ENCODE measurements at regions not wholly inside any gene's neighbourhood (a gene's known extent, or its start where the extent isn't known, plus 50 kb on each side); places are given as distances from the start of the nearest gene placed in this dataset.

DNA sequence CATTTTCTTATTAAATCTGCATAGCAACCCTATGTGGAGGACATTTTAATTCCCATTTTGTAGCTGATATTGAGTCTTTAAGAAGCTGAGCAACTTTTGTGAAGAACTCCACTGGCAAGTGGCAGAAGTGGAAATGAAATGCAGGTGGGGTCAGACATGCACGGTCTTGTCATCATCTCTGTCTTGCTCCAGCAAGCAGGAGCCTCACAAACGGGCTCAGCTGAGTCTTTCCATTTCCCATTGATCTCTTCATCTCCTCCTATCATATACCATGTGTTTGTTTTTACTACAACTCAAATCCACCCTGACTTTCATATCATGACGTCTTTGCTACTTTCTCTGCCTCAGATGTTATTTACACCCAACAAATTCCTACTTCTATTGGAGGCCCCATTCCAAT, 97.9 kb upstream of the TENM4 start:
- ChIA-PET CTCF (interaction anchor here (1.1 kb wide), 1 partner anchor 21 kb away, joined by 3 read pairs; no protein-coding TSS in a partner anchor), POLR2A (no interaction called here)
- TF ChIP-seq FOXK2 (IDR thresholded peaks at IDR 0.05) (no peak), ELF4 (IDR thresholded peaks at IDR 0.05) (no peak), TARDBP (IDR thresholded peaks at IDR 0.05) (no peak), LEF1 (IDR thresholded peaks at IDR 0.05; ENCODE audit: borderline replicate concordance) (no peak), HDGF (IDR thresholded peaks at IDR 0.05; ENCODE audit: borderline replicate concordance) (no peak), NFRKB (IDR thresholded peaks at IDR 0.05) (no peak), FOXM1 (IDR thresholded peaks at IDR 0.05; ENCODE audit: borderline replicate concordance) (no peak), ARNT (IDR thresholded peaks at IDR 0.05) (no peak), CTBP1 (IDR thresholded peaks at IDR 0.05; ENCODE audit: borderline replicate concordance) (no peak), BHLHE40 (IDR thresholded peaks at IDR 0.05; ENCODE audit: borderline replicate concordance) (no peak), FOXA1 (IDR thresholded peaks at IDR 0.05) (no peak), ZNF384 (IDR thresholded peaks at IDR 0.05) (no peak), SP1 (IDR thresholded peaks at IDR 0.05) (no peak)
- TF ChIP-seq, protein P1, sequence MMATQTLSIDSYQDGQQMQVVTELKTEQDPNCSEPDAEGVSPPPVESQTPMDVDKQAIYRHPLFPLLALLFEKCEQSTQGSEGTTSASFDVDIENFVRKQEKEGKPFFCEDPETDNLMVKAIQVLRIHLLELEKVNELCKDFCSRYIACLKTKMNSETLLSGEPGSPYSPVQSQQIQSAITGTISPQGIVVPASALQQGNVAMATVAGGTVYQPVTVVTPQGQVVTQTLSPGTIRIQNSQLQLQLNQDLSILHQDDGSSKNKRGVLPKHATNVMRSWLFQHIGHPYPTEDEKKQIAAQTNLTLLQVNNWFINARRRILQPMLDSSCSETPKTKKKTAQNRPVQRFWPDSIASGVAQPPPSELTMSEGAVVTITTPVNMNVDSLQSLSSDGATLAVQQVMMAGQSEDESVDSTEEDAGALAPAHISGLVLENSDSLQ (IDR thresholded peaks at IDR 0.05) = no peak
- DNase-seq (ENCODE audit: extremely low spot score) = no peak

DNA sequence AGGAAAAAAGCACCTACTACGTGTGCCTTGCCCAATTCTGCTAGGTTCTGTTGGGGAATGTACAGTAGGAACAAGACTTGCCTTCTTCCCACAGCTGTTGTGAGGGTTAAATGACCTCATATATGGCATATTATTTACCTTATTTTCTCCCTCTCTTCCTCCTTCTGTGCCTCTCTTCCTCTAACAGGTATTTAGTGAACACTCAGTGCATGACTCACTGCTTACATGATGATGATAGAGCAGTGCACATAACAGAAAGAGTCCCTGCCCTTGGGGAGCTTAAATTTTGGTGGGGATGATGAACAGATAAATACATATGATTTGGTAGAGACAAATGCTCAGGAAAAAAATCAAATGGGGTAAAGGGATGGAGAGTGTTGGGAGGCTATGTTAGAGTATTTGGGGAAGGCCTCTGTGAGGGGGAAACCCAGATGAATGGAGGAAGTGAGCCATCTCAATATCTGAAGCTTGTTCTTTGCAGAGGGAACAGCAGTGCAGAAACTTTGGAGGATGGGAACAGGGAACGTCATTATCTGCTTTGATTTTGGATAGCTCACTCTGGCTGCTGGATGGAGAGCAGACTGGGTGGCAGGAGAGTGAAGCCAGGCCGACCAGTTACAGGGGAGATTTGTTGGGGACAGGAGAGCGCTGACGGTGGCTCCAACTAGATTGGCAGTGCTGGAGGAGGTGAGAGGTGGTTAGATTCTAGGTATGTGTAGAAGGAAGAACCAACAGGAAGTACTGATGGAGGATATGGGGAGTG, 95.5 kb upstream of the TENM4 start:
- CTCF ChIA-PET = no interaction called here
- POLR2A ChIA-PET = no interaction called here
- DNase-seq (ENCODE audit: extremely low spot score) = no peak
- TF ChIP-seq, protein P1 (IDR thresholded peaks at IDR 0.05) = no peak
- no peak for TF ChIP-seq SP1 (IDR thresholded peaks at IDR 0.05)
- no peak for TF ChIP-seq HDGF (IDR thresholded peaks at IDR 0.05; ENCODE audit: borderline replicate concordance)
- no peak for TF ChIP-seq BHLHE40 (IDR thresholded peaks at IDR 0.05; ENCODE audit: borderline replicate concordance)
- TF ChIP-seq ARNT (IDR thresholded peaks at IDR 0.05) = no peak
- no peak for TF ChIP-seq CTBP1 (IDR thresholded peaks at IDR 0.05; ENCODE audit: borderline replicate concordance)
- no peak for TF ChIP-seq SUZ12 (IDR thresholded peaks at IDR 0.05)
- TF ChIP-seq FOXK2 (IDR thresholded peaks at IDR 0.05) = no peak
- TF ChIP-seq ELF4 (IDR thresholded peaks at IDR 0.05) = no peak
- TF ChIP-seq TARDBP (IDR thresholded peaks at IDR 0.05) = no peak
- TF ChIP-seq ZNF384 (IDR thresholded peaks at IDR 0.05) = no peak
- TF ChIP-seq L3MBTL2 (conservative IDR thresholded peaks at IDR 0.05) = no peak
- no peak for TF ChIP-seq FOXA1 (IDR thresholded peaks at IDR 0.05)
- TF ChIP-seq FOXM1 (IDR thresholded peaks at IDR 0.05; ENCODE audit: borderline replicate concordance) = no peak

DNA sequence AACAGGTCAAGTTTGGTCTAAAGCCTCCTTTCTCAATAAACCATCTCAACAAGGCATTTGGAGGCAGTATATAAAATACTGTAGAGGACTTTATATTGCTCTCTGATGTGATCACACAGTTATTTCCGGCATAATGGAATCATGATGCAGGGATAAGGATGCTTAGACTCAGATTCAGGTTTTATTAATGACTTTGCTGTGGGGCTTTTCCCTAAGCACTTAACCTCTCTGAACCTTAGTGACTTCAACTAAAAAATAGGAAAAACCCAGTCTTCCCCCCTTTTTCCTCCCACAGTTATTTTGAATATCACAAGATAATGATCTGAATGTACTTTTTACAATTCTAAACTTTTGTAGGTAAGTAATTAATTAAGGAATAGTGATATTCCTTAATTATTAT, 94.8 kb upstream of the TENM4 start:
- POLR2A ChIA-PET = no interaction called here
- CTCF ChIA-PET = no interaction called here
- no peak for TF ChIP-seq FOXM1 (IDR thresholded peaks at IDR 0.05; ENCODE audit: borderline replicate concordance)
- no peak for TF ChIP-seq HDGF (IDR thresholded peaks at IDR 0.05; ENCODE audit: borderline replicate concordance)
- no peak for TF ChIP-seq FOXA1 (IDR thresholded peaks at IDR 0.05)
- TF ChIP-seq ELF4 (IDR thresholded peaks at IDR 0.05) = no peak
- TF ChIP-seq ZNF384 (IDR thresholded peaks at IDR 0.05) = no peak
- TF ChIP-seq ARNT (IDR thresholded peaks at IDR 0.05) = no peak
- TF ChIP-seq BHLHE40 (IDR thresholded peaks at IDR 0.05; ENCODE audit: borderline replicate concordance) = no peak
- TF ChIP-seq FOXK2 (IDR thresholded peaks at IDR 0.05) = no peak
- TF ChIP-seq NFRKB (IDR thresholded peaks at IDR 0.05) = no peak
- TF ChIP-seq TARDBP (IDR thresholded peaks at IDR 0.05) = no peak
- TF ChIP-seq L3MBTL2 (conservative IDR thresholded peaks at IDR 0.05) = no peak
- TF ChIP-seq, protein P1 (IDR thresholded peaks at IDR 0.05) = no peak
- no peak for TF ChIP-seq SP1 (IDR thresholded peaks at IDR 0.05)
- TF ChIP-seq CTBP1 (IDR thresholded peaks at IDR 0.05; ENCODE audit: borderline replicate concordance) = no peak
- TF ChIP-seq LEF1 (IDR thresholded peaks at IDR 0.05; ENCODE audit: borderline replicate concordance) = no peak
- TF ChIP-seq SUZ12 (IDR thresholded peaks at IDR 0.05) = no peak
- no peak for DNase-seq (ENCODE audit: extremely low spot score)

DNA sequence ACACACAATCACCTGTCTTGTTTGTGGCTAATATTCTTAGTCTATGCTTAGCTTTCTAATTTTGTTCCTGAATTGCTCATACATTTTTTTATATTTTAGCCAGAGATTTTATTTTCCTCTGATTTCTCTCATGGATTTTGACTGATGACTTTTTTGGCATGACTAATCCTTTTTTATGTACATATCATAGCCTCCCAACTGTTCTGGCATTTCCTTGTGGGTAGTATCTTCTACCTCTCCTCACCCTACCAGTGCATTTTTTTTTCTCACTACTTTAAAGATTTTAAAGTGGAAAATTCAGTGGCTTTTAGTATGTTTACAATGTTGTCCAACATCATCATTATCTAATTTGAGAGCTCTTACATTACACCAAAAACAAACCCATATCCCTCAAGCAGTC, 84.4 kb upstream of the TENM4 start:
- ChIA-PET CTCF (interaction anchor here (0.6 kb wide), 1 partner anchor 81 kb away, joined by 3 read pairs; no protein-coding TSS in a partner anchor), POLR2A (no interaction called here)
- no peak for DNase-seq (ENCODE audit: extremely low spot score)
- TF ChIP-seq BHLHE40 (IDR thresholded peaks at IDR 0.05; ENCODE audit: borderline replicate concordance) (no peak), FOXK2 (IDR thresholded peaks at IDR 0.05) (no peak), HDGF (IDR thresholded peaks at IDR 0.05; ENCODE audit: borderline replicate concordance) (no peak), CTBP1 (IDR thresholded peaks at IDR 0.05; ENCODE audit: borderline replicate concordance) (no peak), SP1 (IDR thresholded peaks at IDR 0.05) (no peak), LEF1 (IDR thresholded peaks at IDR 0.05; ENCODE audit: borderline replicate concordance) (no peak), SUZ12 (IDR thresholded peaks at IDR 0.05) (no peak), ELF4 (IDR thresholded peaks at IDR 0.05) (no peak), L3MBTL2 (conservative IDR thresholded peaks at IDR 0.05) (no peak), NFRKB (IDR thresholded peaks at IDR 0.05) (no peak), FOXA1 (IDR thresholded peaks at IDR 0.05) (no peak), ZNF384 (IDR thresholded peaks at IDR 0.05) (no peak), FOXM1 (IDR thresholded peaks at IDR 0.05; ENCODE audit: borderline replicate concordance) (no peak), TARDBP (IDR thresholded peaks at IDR 0.05) (no peak), ARNT (IDR thresholded peaks at IDR 0.05) (no peak)
- TF ChIP-seq, protein P1 (IDR thresholded peaks at IDR 0.05) = no peak

DNA sequence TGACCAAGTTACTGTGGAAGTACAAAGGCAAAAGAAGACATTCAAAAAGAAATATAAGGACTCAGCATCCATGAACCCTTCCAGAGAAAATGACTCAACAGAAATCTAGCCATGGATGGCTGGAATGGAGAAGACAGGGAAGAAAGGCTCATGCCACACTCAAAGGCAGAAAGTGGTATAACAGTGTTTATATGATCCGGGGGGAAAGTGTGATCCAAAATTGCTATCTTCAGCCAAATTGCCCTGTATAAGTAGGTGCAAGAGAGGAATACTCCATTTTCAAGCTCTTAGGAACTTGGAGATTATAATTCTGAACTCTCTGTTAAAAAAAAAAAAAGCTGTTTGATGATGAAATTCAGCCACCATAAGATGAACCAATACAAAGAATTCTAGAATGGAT, 81.8 kb upstream of the TENM4 start:
- ChIA-PET POLR2A (no interaction called here), CTCF (no interaction called here)
- no peak for DNase-seq (ENCODE audit: extremely low spot score)
- TF ChIP-seq FOXA1 (IDR thresholded peaks at IDR 0.05) = no peak
- no peak for TF ChIP-seq ELF4 (IDR thresholded peaks at IDR 0.05)
- TF ChIP-seq TARDBP (IDR thresholded peaks at IDR 0.05) = no peak
- TF ChIP-seq, protein P1 (IDR thresholded peaks at IDR 0.05) = no peak
- no peak for TF ChIP-seq SUZ12 (IDR thresholded peaks at IDR 0.05)
- no peak for TF ChIP-seq HDGF (IDR thresholded peaks at IDR 0.05; ENCODE audit: borderline replicate concordance)
- TF ChIP-seq CTBP1 (IDR thresholded peaks at IDR 0.05; ENCODE audit: borderline replicate concordance) = no peak
- TF ChIP-seq ZNF384 (IDR thresholded peaks at IDR 0.05) = no peak
- TF ChIP-seq FOXK2 (IDR thresholded peaks at IDR 0.05) = no peak
- TF ChIP-seq BHLHE40 (IDR thresholded peaks at IDR 0.05; ENCODE audit: borderline replicate concordance) = no peak
- TF ChIP-seq NFRKB (IDR thresholded peaks at IDR 0.05) = no peak
- TF ChIP-seq FOXM1 (IDR thresholded peaks at IDR 0.05; ENCODE audit: borderline replicate concordance) = no peak
- TF ChIP-seq LEF1 (IDR thresholded peaks at IDR 0.05; ENCODE audit: borderline replicate concordance) = no peak
